HG03060 (cell line): ENCODE measurements at regions not wholly inside any gene's neighbourhood (a gene's known extent, or its start where the extent isn't known, plus 50 kb on each side); places are given as distances from the start of the nearest gene placed in this dataset.
"Not testable (repeated sequence)": the region's sequence is repeated elsewhere in the genome, so short reads cannot be mapped to it uniquely, and the experiment has no call there.

Experiments used
- ATAC-seq: cut with Tn5 transposase; IDR thresholded peaks from one replicate; pipeline ENCODE4 v1.9.1; 2021; ENCODE audit warnings: low read depth, moderate number of reproducible peaks; ENCODE audit not compliant: unreplicated experiment

- ATAC-seq: no peak
These were observed 417.4 kb upstream of the NAALADL2 start for GRCh38 chr3:174441588-174442301.

DNA sequence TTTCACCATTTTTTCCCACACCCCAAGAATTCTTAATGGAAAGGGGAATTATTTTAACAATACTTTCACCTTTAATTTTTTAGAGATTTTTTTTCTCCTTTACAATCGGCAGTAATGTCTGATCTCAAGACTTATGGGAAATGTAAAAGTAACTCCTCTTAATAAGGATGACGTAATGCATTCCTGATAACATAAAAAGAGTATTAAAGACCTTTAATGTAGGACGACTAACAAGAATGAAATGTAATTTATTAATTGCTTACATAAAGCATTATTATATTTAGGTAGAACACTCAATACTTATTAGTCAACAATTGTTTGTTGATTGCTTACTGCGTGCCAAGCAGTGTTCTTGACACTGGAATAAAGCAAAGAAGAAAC, 416.8 kb upstream of the NAALADL2 start:
- ATAC-seq: no peak

DNA sequence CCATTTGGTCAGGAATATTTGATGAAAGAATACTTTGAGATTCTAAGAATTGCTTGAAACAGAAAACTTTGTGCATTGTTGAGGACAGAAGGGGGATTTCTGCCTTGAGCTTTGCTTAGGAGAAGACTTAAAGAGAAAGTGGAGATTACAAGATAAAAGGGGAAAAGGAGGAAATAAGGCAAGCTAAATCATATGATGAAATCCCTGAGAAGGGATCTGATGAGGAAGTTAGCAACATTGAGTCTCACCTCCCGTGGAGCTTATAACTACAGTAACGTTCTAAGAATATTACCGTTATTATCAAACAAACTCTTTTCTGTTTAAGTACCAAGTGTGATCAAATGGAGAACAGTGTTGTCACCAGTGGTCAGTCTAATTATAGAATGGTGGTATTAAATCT, 414.7 kb upstream of the NAALADL2 start:
- ATAC-seq: no peak

DNA sequence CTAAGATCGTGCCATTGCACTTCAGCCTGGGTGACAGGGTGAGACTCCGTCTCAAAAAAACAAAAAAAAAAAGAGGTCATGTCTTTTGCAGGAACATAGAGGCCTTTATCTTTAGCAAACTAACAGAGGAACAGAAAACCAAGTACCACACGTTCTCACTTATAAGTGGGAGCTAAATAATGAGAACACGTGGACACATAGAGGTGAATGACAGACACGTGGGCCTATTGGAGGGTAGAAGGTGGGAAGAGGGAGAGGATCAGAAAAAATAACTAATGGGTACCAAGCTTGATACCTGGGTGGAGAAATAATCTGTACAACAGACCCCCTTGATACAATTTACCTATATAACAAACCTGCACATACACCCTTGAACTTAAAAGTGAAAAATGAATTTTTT, 401.4 kb upstream of the NAALADL2 start:
- no peak for ATAC-seq

GRCh38 chr3:174460831-174461230, 398.3 kb upstream of the NAALADL2 start:
- ATAC-seq: no peak

GRCh38 chr3:174462916-174463315, 396.2 kb upstream of the NAALADL2 start:
- no peak for ATAC-seq

GRCh38 chr3:174465177-174465576, 394.0 kb upstream of the NAALADL2 start:
- ATAC-seq: no peak

- no peak for ATAC-seq
These were observed 392.6 kb upstream of the NAALADL2 start for GRCh38 chr3:174466471-174467054.

- ATAC-seq: no peak
These were observed 381.6 kb upstream of the NAALADL2 start for GRCh38 chr3:174477491-174477890.

- no peak for ATAC-seq
These were observed 378.4 kb upstream of the NAALADL2 start for GRCh38 chr3:174480767-174481166.

GRCh38 chr3:174482541-174482940, 376.6 kb upstream of the NAALADL2 start:
- no peak for ATAC-seq

- no peak for ATAC-seq
These were observed 375.9 kb upstream of the NAALADL2 start for GRCh38 chr3:174483254-174483653.

GRCh38 chr3:174483856-174484255, 375.3 kb upstream of the NAALADL2 start:
- not testable (repeated sequence) for ATAC-seq

DNA sequence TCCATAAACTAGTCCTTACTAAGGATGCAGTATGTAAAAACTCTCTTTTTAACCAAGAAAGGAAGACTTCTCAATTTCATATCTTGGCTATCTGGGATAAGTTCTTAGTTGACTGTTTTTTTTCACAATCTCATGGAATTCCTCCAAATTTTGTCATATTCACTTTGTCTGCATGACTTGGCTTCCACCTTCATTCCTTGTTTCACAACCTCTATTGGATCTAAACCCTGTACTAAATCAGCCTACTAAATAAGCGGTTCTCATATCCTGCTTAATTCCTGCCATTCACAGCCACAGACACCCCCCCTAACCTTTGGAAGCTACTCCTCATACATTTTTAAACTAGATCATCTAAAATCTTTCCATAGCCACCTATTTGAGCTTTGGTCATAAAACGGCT, 370.6 kb upstream of the NAALADL2 start:
- ATAC-seq: no peak

GRCh38 chr3:174495311-174495710, 363.8 kb upstream of the NAALADL2 start:
- ATAC-seq: no peak

DNA sequence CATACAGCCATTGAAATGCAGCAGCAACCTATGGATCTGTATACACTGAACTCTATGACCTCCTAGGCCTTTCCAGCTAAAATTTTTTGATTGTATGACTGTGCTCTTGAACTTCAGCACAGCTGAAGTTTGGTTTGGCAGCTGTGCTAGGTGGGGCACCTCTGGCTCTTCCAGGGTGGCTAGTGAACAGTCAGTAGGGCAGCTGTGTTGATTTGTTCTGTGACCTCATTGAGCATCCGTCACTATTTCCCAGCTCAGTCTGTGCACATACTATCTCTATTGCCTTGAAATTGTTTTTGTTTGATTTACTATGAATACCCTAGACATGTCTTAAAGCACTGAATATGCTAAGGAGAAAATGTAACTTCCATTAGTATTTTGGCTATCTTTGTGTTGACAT, 363.2 kb upstream of the NAALADL2 start:
- no peak for ATAC-seq

- no peak for ATAC-seq
These were observed 360.5 kb upstream of the NAALADL2 start for GRCh38 chr3:174498638-174499037.

DNA sequence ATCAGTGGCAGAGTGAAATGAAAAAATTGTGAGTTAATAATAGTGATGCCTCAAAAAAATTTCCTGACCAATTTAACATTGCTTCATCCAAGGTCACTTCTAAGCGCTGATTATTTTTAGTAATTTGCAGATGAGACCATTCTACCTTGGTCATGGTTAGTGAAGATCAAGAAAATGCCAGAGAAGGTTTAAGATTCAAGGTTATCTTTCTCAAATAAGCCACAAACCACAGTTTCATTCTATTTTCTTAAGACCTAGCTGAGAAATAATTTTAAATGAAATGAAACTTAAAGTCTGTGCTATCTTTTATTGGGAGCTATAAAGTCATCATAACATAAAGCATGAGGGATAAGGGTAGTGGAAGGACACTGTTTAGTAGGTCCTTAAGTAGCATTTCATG, 353.9 kb upstream of the NAALADL2 start:
- ATAC-seq: no peak

DNA sequence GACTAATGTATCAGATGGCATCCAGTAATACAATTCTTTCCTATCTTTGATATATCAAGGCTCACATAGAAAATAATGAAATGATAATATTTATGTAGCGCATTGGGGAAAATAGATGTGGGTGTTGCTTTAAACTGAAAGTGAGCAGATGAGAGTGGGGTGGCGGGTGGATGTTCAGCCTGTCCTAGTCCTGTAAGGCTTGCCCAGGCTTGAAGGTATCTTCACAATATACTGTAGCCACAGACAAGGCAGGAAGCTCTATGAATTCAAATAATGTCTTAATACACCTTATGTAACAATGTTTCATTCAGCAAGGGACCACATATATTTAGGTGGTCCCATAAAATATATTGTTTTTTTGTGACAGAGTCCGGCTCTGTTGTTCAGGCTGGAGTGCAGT, 334.9 kb upstream of the NAALADL2 start:
- ATAC-seq: no peak

DNA sequence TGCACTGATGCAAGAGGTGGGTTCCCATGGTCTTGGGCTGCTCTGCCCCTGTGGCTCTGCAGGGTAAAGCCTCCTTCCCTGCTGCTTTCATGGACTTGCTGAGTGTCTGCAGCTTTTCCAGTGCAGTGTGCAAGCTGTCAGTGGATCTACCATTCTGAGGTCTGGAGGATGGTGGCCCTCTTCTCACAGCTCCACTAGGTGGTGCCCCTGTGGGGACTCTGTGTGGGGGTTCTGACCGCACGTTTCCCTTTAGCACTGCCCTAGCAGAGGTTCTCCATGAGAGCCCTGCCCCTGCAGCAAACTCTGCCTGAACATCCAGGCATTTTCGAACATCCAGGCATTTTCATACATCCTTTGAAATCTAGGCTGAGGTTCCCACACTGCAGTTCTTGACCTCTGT, 329.8 kb upstream of the NAALADL2 start:
- ATAC-seq: no peak

- ATAC-seq: no peak
These were observed 327.7 kb upstream of the NAALADL2 start for GRCh38 chr3:174531262-174531982.

DNA sequence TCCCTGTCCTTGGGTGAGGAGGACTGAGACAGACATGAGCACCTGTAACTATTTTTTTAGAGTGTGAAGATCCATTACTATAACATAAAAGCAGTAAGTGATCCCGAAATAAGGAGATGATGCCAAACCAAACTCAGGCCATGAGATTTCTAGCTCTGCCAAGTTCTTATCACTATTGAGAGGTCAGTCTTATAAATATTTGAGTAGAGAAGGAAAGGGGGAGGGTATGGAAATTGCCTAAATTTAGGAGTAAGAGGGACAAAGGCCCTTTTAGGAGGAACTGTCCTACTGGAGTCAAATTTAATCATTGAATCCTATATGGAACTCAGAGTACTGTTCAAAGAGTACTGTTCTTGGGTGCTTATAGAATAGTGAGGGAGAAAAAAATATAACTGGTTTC, 326.9 kb upstream of the NAALADL2 start:
- no peak for ATAC-seq
